Activated naive CD4-positive, alpha-beta T cell treated with Interleukin-2 at 50 U/mL for 16 hours (primary cell): ENCODE measurements at regions not wholly inside any gene's neighbourhood (a gene's known extent, or its start where the extent isn't known, plus 50 kb on each side); places are given as distances from the start of the nearest gene placed in this dataset.
"Not testable (repeated sequence)": the region's sequence is repeated elsewhere in the genome, so short reads cannot be mapped to it uniquely, and the experiment has no call there.

ENCODE experiments used
- DNase-seq: peaks from one replicate; pipeline ENCODE4 v3.0.0-alpha.2; 2020

- DNase-seq: no peak
These were observed 96.0 kb downstream of the RASGEF1B start for GRCh38 chr4:81375745-81376144.

- no peak for DNase-seq
These were observed 101.8 kb downstream of the RASGEF1B start for GRCh38 chr4:81369886-81370285.

GRCh38 chr4:81366779-81367178 is 104.9 kb downstream of the RASGEF1B start:
- no peak for DNase-seq

- no peak for DNase-seq
These were observed 111.0 kb downstream of the RASGEF1B start for GRCh38 chr4:81360737-81361136.

- no peak for DNase-seq
These were observed 112.5 kb downstream of the RASGEF1B start for GRCh38 chr4:81359207-81359606.

DNA sequence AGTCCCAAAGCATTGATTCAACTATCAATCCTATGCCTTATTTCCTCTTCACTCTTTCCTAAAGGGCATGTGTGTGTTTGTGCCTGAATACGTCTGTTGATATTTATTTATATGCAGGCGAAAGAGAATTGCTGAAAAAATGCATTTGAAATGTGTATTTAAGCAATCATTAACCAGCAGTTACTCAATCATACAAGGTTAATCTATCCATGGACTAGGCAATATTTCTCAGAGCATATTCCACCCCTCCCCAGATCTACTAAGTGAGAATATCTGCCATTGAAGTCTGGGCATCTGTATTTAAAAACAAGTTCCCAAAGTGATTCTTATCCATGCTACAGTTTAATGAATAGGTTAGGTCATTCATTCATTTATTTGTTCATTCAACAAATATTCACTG is 113.6 kb downstream of the RASGEF1B start:
- DNase-seq: no peak

DNA sequence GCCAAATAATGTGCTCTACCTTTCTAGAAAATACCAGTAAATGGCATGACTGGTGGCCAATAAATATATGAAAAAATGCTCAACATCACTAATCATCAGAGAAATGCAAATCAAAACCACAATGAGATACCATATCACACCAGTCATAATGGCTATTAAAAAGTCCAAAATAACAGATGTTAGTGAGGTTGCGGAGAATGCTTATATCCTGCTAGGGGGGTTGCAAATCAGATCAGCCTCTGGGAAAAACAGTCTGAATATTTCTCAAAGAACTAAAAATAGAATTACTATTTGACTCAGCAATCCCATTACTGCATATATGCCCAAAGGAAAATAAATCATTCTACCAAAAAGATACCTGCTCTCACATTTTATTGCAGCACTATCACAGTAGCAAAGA is 115.1 kb downstream of the RASGEF1B start:
- no peak for DNase-seq

DNA sequence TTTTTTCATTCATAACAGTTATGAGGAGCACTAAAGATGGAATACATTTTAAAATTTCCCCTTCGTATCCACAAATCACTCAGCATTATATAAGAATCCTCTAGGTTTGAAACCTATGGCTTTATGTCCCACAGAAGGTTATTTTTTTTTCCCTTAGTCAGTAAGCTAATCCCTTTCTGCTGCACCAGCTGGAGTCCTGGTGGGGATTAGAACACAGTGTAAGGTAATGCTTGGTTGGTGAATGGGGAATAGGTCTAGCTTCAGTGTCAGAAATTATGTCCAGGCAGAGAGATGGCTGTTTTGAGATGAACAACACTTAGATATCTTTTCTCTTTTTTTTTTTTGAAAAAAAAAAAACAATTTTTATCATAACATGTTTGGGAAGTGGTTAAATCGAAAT is 116.6 kb downstream of the RASGEF1B start:
- no peak for DNase-seq

GRCh38 chr4:81353861-81354260 is 117.8 kb downstream of the RASGEF1B start:
- DNase-seq: no peak

GRCh38 chr4:81352446-81352835 is 119.3 kb downstream of the RASGEF1B start:
- DNase-seq: no peak

DNA sequence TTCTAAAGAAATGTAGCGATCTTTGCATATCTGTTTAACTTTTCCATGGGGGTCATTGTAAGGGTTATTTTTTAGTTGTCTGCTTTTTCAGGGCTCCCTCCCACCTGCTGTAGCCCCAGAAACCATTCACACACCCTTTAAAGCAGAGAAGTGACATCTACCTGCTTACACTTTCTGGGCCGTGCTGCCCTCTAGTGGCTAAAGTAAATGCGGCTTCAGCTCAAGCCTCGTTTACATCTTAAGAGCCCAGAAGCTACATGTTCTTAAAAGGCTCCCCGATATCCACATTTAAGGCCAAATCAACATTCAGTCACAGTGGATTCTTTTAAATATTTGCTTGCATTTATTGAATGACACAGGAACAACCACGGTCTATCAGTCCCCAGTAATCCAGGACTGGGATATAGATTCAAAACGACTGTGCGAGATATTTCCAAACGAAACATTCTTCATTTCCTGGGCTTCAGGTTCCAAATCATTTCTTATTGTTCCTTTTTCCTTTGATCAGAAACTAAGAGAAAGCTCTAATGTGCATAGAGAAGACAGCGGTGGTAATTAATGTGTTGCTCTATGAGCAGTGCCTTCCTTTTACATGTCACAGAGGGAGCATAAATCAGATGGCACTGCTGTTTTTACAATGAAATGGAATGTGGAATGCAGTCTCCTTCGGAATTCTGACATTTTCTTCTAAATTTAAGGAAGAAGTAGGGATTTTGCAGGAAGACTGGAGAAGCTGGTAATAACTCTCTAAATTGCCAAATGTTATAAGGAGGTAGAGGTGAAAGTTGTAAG is 119.9 kb downstream of the RASGEF1B start:
- peak; percentile 61 for DNase-seq

GRCh38 chr4:81350040-81350439 is 121.7 kb downstream of the RASGEF1B start:
- no peak for DNase-seq

GRCh38 chr4:81348778-81349094 is 123.0 kb downstream of the RASGEF1B start:
- DNase-seq: no peak

DNA sequence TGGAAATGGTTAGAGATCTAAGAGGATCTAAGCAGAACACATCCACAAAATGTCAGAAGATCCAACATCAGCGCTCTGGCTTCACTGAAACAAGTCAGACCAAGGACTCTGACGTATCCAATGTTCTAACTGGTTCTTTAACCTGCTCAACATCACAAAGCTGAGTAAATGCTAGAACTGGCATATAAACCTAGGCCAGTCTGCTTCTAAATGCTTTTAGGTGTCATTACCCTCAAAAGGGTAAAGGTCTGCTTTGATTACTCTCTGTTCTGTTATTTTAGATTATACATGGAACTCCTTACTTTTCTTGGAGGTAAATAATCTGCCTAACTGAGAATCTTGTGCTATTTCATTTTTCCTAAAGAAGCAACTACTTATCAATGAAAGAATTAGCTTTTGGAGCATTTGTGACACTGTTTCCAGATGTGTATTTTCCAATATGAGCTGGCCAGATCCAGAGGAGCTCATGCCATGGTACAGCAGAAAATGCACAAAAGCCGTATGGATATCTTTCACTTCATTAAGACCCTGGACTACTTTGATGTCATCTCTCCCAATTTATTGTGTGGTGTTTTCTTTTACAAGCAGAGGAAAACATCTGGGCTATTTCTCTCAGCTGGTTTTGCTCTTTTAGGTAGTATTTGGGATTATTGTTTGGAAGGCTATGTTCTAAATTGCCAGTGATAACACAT is 123.5 kb downstream of the RASGEF1B start:
- DNase-seq: no peak

GRCh38 chr4:81346719-81347118 is 125.0 kb downstream of the RASGEF1B start:
- no peak for DNase-seq

- DNase-seq: no peak
These were observed 128.2 kb downstream of the RASGEF1B start for GRCh38 chr4:81343536-81343935.

DNA sequence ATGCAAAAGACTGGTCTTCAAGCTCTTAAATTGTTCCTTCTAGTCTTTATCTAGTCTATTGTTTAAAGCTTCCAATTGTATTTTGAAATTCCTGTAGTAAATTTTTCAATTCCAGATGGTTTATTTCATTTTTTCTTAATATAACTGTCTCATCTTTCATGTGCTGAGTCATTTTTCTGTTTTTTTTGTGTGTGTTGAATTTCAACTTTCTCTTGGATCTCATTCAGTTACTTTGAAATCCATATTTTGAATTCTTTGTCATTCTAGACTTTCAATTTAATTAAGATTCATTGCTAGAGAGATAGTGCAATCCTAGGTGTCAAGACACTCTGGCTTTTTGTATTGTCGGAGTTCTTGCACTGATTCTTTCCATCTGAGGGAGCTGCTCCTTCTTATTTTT is 128.0 kb upstream of the PRKG2 start:
- DNase-seq: no peak

DNA sequence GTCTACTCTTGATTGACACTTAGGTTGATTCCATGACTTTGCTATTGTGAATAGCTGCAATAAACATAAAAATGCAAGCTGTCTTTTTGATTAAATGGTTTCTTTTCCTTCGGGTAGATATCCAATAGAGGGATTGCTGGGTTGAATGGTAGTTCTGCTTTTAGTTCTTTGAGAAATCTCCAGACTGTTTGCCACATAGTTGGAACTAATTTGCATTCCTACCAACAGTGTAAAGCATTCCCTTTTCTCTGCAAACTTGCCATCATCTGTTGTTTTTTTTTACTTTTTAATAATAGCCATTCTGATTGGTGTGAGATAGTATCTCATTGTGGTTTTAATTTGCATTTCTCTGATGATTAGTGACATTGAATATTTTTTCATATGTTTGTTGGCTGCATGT is 122.2 kb upstream of the PRKG2 start:
- DNase-seq: no peak

- DNase-seq: no peak
These were observed 120.3 kb upstream of the PRKG2 start for GRCh38 chr4:81335122-81335912.

- DNase-seq: no peak
These were observed 115.0 kb upstream of the PRKG2 start for GRCh38 chr4:81330018-81330417.

DNA sequence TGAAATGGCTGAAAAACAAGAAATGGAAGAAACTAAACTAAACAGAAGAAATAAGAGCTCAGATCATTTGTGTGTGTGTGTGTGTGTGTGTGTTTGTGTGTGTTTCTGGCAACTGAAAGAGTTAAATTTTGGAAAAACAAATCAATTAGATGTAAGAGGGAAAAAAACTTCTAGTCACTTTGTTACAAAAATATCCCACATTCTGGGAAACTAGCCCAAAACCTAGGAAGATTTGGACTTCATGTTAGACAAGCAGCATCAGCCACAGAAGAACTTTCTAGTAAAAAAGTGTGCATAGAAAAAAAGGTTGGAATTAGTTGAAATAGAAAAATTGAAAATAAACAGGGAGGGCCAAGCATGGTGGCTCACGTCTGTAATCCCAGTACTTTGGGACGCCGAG is 111.6 kb upstream of the PRKG2 start:
- DNase-seq: no peak

DNA sequence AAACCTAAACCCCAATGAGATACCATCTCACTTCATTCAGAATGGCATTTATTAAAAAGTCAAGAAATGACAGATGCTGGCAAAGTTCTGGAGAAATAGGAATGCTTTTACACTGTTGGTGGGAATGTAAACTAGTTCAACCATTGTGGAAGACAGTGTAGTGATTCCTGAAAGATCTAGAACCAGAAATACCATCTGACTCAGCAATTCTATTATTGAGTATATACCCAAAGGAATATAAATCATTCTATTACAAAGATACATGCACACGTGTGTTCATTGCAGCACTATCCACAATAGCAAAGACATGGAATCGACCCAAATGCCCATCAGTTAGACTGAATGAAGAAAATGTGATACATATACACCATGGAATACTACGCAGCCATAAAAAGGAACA is 109.6 kb upstream of the PRKG2 start:
- DNase-seq: not testable (repeated sequence)

- DNase-seq: no peak
These were observed 104.6 kb upstream of the PRKG2 start for GRCh38 chr4:81319657-81320056.

DNA sequence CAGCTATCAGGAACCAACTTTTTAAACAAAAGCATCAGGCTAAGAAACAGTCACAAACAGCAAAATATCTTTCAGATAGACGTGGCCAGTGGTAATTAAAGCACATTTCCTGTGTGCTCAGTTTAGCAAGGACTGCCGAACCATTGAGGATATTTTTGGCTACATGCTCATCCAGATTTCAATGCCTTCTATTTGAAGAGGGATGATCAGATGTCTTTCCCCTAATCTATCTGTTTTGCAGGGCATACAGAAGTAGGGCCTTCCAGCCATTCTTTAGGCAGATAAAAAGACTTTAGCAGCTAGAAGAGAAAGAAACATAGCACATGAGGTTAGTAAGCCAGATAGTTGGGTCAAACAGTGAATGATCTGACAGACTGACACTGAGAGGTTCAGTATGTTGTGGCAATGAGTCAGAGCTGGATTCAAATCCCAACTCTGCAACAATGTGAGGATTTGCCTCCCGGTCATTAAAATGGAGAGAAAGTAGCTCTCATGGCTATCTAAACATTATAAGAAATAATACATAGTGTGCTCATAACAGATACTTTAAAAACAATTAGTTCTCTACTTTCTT is 100.0 kb upstream of the PRKG2 start:
- no peak for DNase-seq
